ENCODE measurements at regions not wholly inside any gene's neighbourhood (a gene's known extent, or its start where the extent isn't known, plus 50 kb on each side); places are given as distances from the start of the nearest gene placed in this dataset.

- TF ChIP-seq CTCF (IDR thresholded peaks at IDR 0.05) (no peak), POLR2A (IDR thresholded peaks at IDR 0.05) (no peak)
Measured at GRCh38 chr11:30801357-30801756, 215.2 kb upstream of the MPPED2 start.

All from thyroid gland (tissue), 4 donors.